Hematopoietic multipotent progenitor cell treated with erythropoietin and hydrocortisone succinate and interleukin-3 and kit ligand, for 6 days (in vitro differentiated cells): ENCODE measurements at regions not wholly inside any gene's neighbourhood (a gene's known extent, or its start where the extent isn't known, plus 50 kb on each side); places are given as distances from the start of the nearest gene placed in this dataset.
"Not testable (repeated sequence)": the region's sequence is repeated elsewhere in the genome, so short reads cannot be mapped to it uniquely, and the experiment has no call there.

Experiments used
- DNase-seq: peaks from one replicate; pipeline ENCODE4 v3.0.0-alpha.2; 2015

- no peak for DNase-seq
Observed at GRCh38 chr7:156511426-156511825, 129.1 kb upstream of the RNF32 start.

GRCh38 chr7:156510966-156511365 is 129.6 kb upstream of the RNF32 start:
- DNase-seq: no peak

- DNase-seq: no peak
Observed at GRCh38 chr7:156509216-156509615, 131.4 kb upstream of the RNF32 start.

GRCh38 chr7:156505876-156506275 is 134.7 kb upstream of the RNF32 start:
- no peak for DNase-seq

GRCh38 chr7:156504687-156505545 is 135.7 kb upstream of the RNF32 start:
- DNase-seq: no peak

GRCh38 chr7:156504006-156504405 is 136.6 kb upstream of the RNF32 start:
- DNase-seq: no peak

DNA sequence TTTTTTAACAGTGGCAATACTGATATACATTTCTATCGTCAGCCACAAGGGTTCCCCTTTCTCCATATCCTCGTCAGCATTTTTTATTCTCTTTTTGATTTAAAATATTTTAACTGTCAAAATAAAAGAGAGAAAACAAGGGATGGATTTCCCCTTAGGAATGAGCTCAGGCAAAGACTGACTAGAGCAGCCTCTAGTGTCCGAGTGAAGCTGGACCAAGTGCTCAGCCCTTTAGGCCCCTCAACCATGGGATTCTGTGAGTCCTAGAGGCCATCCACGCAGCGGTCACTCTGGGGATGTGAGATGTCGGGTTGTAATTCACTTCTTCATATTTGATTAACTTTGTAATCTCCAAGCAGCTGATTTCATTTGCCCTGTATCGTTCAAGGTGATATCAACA is 137.4 kb upstream of the RNF32 start:
- DNase-seq: no peak

GRCh38 chr7:156501815-156502214 is 138.8 kb upstream of the RNF32 start:
- not testable (repeated sequence) for DNase-seq

DNA sequence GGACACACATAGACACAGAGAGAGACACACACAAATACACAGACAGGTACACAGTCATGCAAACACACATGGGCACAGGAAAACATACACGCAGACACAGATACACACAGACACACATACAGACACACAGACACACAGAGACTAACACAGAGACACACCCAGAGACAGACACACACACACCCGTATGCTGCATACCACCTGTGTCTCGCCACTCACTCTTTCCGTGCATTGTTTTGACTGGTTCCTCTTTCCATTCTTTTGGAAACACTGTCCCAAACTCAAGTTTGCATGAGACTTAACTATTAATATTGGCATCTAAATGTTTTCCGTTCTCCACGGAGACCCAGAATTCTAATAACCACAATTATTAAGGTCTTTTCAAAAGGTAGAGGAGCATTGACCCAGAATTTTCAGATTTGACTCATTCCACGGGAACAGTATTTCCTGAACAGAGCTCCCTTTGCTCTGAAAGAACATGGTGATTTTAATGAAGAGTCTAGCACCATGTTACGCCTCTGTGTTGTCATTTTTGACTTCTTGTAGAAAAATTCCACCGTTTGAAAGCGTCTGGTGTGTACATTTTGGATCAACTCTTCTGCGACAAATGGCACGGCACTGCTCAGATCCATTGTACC is 141.2 kb upstream of the RNF32 start:
- DNase-seq: no peak

DNA sequence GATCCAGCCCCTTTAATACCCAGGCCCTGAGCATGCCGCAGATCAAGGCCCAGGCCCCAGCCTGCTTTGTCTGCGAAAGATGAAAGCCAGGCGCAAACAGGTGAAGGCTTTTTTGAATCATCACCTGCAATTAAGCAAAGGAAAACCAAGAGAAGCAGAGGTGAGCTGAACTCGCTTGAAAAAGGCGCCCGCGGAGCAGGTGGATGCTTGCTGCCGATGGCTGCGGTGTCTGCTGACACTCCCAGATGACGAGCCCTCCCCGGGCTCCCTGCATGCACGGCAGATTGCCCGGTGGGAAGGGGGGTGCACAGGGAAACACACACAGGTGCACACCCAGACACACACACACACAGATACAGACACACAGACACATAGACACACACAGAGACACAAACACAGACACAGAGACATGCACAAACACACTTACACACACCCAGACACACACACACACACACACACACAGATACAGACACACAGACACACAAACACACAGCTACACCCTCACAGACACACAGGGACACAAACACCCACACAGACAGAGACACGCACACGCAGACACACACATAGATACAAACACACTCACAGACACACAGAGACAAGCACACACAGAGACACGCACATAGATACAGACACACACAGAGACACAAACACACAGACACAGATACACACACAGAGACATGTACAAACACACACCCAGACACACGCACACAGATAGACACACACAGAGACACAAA is 142.6 kb upstream of the RNF32 start:
- no peak for DNase-seq

DNA sequence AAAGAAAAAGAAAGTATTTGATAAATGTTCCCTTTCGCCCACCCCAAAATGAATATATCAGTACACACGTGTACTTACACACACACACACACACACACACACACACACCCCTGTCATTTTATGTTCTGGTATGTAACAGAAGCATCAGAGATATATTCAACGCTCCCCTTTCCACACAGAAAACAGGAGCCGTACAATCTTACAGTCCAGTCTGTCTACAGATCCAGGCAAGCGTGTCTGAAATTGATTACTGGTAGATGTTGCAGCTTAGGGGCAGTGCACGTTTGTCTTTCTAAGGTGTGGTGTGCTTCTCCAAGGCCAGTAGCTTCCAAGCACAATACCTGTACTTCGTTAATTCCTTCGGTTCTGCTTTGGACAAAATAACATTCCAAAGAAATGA is 143.7 kb upstream of the RNF32 start:
- no peak for DNase-seq

- DNase-seq: no peak
Observed at GRCh38 chr7:156496363-156496769, 144.2 kb upstream of the RNF32 start.

DNA sequence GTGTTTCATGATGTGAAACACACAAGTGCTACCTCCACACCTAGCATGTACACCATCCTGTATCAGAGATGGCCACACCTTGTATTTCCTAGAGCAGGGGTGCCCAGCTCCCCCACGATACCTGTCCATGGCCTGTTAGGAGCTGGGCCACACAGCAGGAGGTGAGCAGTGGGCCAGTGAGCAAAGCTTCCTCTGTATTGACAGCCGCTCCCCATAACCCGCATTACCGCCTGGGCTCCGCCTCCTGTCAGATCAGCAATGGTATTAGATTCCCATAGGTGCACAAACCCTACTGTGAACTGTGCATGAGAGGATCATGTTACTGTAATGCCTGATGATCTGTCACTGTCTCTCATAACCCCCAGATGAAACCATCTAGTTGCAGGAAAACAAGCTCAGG is 145.6 kb upstream of the RNF32 start:
- DNase-seq: no peak

GRCh38 chr7:156493942-156494341 is 146.6 kb upstream of the RNF32 start:
- DNase-seq: no peak

GRCh38 chr7:156492170-156492569 is 148.4 kb upstream of the RNF32 start:
- DNase-seq: no peak

DNA sequence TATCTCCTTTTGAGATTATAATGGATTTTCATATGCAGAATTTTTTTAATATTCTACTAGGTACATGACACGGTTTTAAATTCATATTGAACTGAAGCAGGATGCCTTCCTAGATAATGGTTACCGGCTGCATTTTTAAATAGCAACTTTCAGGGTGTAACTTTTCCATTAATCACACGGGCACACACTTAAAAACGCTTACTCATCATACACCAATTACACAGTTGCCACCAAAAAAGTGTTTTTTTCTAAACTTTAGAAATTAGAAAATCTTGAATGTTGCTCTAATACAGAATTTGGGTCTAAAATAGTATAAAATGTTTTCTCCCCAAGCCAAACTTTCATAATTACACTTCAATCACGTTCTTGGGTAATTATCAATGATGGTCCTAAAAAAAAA is 149.1 kb upstream of the RNF32 start:
- DNase-seq: no peak

DNA sequence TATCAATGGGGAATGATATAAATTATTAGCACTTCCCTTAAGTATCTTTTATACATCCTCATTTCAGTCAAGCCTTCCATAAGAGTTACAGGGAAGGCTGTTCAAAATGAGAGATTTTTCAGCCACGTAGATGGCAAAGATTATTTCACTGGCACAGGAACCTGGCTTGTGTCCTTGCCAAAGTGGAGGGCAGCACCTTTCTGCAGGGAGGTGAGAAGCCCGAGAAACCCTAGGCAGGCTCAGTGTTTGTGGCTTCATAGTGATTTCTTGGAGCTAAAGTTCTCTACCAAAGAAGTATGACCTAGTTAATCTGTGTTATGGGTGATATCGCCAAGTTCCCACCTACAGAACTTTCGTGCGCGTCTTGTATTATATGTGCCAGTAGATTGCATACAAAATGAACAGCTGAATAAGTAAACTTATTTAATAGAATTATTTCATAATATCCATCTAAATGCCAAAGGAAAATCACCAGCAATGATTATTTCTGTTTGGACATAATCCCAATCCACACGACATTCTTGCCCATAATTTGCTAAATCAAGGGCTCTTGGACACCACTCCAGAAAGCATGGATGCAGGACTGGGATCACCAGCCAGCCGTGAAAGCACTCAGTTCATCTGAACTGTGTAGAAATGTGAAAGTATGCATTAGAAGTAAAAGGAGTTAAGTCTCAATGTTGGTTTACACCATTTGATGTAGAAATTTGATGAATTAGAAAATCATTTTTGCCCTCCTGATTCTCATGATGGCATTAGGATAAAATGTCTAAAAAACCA is 150.4 kb upstream of the RNF32 start:
- DNase-seq: no peak

GRCh38 chr7:156487811-156488533 is 152.6 kb upstream of the RNF32 start:
- DNase-seq: no peak

- DNase-seq: no peak
Observed at GRCh38 chr7:156480671-156481070, 159.9 kb upstream of the RNF32 start.

GRCh38 chr7:156479596-156479995 is 161.0 kb upstream of the RNF32 start:
- peak; percentile 23 for DNase-seq

GRCh38 chr7:156478486-156478885 is 162.1 kb upstream of the RNF32 start:
- DNase-seq: no peak

DNA sequence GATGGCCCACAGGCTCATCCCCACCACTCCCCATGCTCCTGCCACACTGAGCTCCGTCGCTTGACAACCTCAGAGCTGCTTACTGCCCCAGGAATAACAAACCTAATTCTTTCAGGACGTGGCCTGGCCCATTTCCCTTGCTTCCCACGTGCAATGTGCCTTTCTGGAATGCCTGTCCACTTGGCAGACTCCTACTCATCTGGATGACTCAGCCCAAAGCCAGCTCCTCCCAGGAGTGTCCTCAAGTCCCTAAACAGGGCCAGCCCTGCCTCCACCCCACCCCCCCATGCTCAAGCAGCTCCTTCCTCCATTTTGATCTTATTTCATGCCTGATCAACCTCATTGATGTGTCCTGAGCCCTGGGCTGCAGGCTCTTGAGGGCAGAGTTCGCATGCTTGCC is 164.9 kb upstream of the RNF32 start:
- DNase-seq: no peak
